ENCODE measurements at regions not wholly inside any gene's neighbourhood (a gene's known extent, or its start where the extent isn't known, plus 50 kb on each side); places are given as distances from the start of the nearest gene placed in this dataset.

- Histone ChIP-seq H3K56ac (ENCODE audit: extremely low read depth, insufficient read depth, low read length) (no peak overlapping the region), H4K91ac (ENCODE audit: insufficient read depth, low read depth, low read length) (no peak overlapping the region), H2AK5ac (ENCODE audit: low read depth, low read length) (no peak overlapping the region), H3K36me3 (ENCODE audit: control insufficient read depth, insufficient read depth, low read length) (no peaks in the 10 kb centered on the region), H2AK9ac (replicated peaks; ENCODE audit: low read depth, low read length, poor library complexity) (no peak overlapping the region), H4K20me1 (ENCODE audit: insufficient read depth, low read length) (no peaks in the 10 kb centered on the region), H3K23ac (ENCODE audit: low read depth, low read length) (no peak overlapping the region), H3K79me1 (ENCODE audit: low read depth in 1 of 2, low read length in 2 of 2) (no peaks in the 10 kb centered on the region), H3K9me3 (ENCODE audit: control insufficient read depth, insufficient read depth, low read length) (peaks cover 3% of the 10 kb centered on the region; the same call in 1 of the 2 replicates), H2BK20ac (ENCODE audit: low read depth, low read length) (no peak overlapping the region), H3K27ac (ENCODE audit: insufficient read depth, low read length) (no peak overlapping the region), H2BK15ac (ENCODE audit: low read depth, low read length) (no peak overlapping the region), H3K4ac (ENCODE audit: low read depth, low read length) (no peak overlapping the region), H3K4me1 (ENCODE audit: control insufficient read depth, insufficient read depth, low read length) (no peaks in the 10 kb centered on the region), H2AFZ (replicated peaks; ENCODE audit: low read length, poor library complexity) (no peak overlapping the region), H3K18ac (ENCODE audit: low read depth, low read length) (no peak overlapping the region), H3K9me1 (ENCODE audit: insufficient read depth, low read length) (no peaks in the 10 kb centered on the region), H4K8ac (ENCODE audit: low read depth in 2 of 2, low read length in 2 of 2) (no peak overlapping the region), H2BK120ac (ENCODE audit: low read depth, low read length) (no peak overlapping the region), H3K14ac (replicated peaks; ENCODE audit: low read depth, low read length) (no peak overlapping the region), H3K4me2 (ENCODE audit: low read depth, low read length) (no peak overlapping the region), H3K27me3 (ENCODE audit: control insufficient read depth, insufficient read depth, low read length) (no peaks in the 10 kb centered on the region), H3K9ac (ENCODE audit: low read depth, low read length) (no peak overlapping the region), H2BK5ac (ENCODE audit: low read depth, low read length, poor library complexity, severe bottlenecking) (no peak overlapping the region), H3K4me3 (ENCODE audit: insufficient read depth, low read depth, low read length) (no peak overlapping the region), H4K5ac (ENCODE audit: low read depth, low read length) (no peak overlapping the region)
- no CpG with 5 or more reads among the region's 2 CpGs for WGBS, 2 experiments (ENCODE audit: extremely low coverage in 2 of 2, insufficient read length in 1 of 2)
- dilution Hi-C loops (cut with HindIII; ENCODE audit: low sequenced_read_pairs, unreplicated experiment) (no loop called here), in situ Hi-C loops (cut with MboI; ENCODE audit: low sequenced_read_pairs) (no loop called here), intact Hi-C loops (cut with micrococcal nuclease) (no loop called here)
- CTCF ChIA-PET: no interaction called here
- BruUV-seq (replicated peaks): no TSS peak
- TF ChIP-seq CTCF (conservative IDR thresholded peaks at IDR 0.05; ENCODE audit: low read depth, low read length): no peak
- TF ChIP-seq RCOR1 (IDR thresholded peaks at IDR 0.05; ENCODE audit: insufficient replicate concordance, low read length): no peak
- ATAC-seq (ENCODE audit: low read depth) (no peak), DNase-seq (no peak)
- POLR2A ChIA-PET (ENCODE audit: unreplicated experiment): no interaction called here
Measured at GRCh38 chr4:116449764-116450163, 635.6 kb downstream of the TRAM1L1 start.

Measured in IMR-90 (cell line).